ENCODE measurements at regions not wholly inside any gene's neighbourhood (a gene's known extent, or its start where the extent isn't known, plus 50 kb on each side); places are given as distances from the start of the nearest gene placed in this dataset.

DNA sequence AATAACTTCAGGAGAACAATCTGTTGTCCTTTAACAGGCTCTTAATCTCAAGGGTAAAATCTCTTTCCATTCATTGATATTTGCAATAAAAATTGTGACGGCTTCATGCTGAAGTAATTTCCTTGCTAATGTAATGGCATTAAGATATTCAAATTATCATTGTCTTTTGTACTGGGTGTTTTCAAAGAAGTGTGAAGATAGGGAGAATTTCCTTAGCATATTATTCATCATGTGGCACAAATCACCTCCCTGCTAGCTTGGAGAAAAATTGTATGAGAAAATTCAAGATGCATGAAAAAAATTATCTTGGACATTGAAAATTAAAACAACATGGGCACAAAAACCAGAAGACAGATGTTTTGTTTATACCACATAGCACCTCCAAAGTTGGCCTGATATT lies 63.6 kb upstream of the ARID2 start:
- TF ChIP-seq CTCF (IDR thresholded peaks at IDR 0.05; ENCODE audit: low read depth, low read length): no peak
- TF ChIP-seq EZH2phosphoT487 (IDR thresholded peaks at IDR 0.05; ENCODE audit: low read depth): no peak
